Cardiac fibroblast (primary cell): ENCODE measurements at regions not wholly inside any gene's neighbourhood (a gene's known extent, or its start where the extent isn't known, plus 50 kb on each side); places are given as distances from the start of the nearest gene placed in this dataset.

Experiments used
- DNase-seq, 2 donors: peaks; one replicate each; pipeline versions ENCODE4 v3.0.0 to v3.0.0-alpha.2; 2010; ENCODE audit warnings: low read depth in 2 of 2
- H3K4me3 ChIP-seq, 2 donors: replicated peaks in 1 of 2; 1 replicate in 1 of 2; 2 replicates in 1 of 2; pipeline ENCODE4 v1.5.1; 2011; ENCODE audit warnings: low read depth in 2 of 2, low read length in 2 of 2, mild to moderate bottlenecking in 2 of 2, moderate library complexity in 1 of 2
- TF ChIP-seq, protein P1 (sequence below): IDR thresholded peaks from one replicate; pipeline ENCODE4 v1.5.1; 2011; ENCODE audit warnings: low read depth, mild to moderate bottlenecking, low read length, inconsistent platforms

DNA sequence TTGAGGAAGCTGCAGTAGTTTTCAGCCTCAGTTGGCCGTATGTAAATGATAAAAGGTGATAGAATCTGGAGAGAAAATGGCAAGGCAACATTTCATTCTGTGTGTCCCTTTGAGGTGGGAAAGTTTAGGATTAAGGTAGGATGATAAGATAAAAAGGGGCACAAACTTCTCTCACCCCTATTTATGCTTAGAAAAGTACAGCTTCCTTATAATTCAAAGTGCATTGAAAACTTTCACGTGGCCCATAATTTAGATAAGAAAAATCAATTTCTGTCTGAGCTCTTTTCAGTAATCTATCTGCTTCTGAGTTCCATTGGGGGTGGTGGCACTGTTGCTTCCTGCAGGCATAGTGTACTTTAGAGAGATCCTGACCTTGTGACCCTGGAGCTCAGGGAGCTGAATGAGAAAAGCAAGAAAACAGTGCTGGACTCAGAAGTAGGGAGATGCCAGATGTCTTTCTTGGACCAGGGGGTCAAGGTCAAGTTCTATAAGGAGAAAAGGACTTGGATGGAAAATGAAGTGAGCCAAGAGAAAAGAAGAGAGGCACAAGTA is 187.3 kb downstream of the NDFIP2 start:
- TF ChIP-seq, protein P1, sequence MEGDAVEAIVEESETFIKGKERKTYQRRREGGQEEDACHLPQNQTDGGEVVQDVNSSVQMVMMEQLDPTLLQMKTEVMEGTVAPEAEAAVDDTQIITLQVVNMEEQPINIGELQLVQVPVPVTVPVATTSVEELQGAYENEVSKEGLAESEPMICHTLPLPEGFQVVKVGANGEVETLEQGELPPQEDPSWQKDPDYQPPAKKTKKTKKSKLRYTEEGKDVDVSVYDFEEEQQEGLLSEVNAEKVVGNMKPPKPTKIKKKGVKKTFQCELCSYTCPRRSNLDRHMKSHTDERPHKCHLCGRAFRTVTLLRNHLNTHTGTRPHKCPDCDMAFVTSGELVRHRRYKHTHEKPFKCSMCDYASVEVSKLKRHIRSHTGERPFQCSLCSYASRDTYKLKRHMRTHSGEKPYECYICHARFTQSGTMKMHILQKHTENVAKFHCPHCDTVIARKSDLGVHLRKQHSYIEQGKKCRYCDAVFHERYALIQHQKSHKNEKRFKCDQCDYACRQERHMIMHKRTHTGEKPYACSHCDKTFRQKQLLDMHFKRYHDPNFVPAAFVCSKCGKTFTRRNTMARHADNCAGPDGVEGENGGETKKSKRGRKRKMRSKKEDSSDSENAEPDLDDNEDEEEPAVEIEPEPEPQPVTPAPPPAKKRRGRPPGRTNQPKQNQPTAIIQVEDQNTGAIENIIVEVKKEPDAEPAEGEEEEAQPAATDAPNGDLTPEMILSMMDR = no peak
- no peak overlapping the region for H3K4me3 ChIP-seq
- DNase-seq = no peak

DNA sequence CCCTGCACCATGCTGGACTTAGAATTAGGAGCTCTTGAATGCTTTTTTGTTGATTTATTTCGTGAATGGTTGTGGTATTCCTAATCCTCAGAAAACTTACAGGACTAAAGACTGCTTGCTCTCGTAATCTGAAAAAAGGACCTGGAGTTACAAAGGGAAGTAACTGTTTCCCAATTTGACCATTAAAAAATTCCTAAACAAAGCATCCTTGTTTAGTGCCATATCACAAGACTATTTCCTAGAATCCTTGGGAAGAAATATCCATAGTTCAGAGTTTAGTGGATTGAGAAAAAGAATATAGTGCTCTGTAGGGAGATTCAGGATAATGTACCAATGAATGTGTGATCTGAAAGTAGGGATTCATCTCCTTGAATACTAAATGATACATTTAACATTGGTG is 186.8 kb downstream of the NDFIP2 start:
- TF ChIP-seq, protein P1 = no peak

DNA sequence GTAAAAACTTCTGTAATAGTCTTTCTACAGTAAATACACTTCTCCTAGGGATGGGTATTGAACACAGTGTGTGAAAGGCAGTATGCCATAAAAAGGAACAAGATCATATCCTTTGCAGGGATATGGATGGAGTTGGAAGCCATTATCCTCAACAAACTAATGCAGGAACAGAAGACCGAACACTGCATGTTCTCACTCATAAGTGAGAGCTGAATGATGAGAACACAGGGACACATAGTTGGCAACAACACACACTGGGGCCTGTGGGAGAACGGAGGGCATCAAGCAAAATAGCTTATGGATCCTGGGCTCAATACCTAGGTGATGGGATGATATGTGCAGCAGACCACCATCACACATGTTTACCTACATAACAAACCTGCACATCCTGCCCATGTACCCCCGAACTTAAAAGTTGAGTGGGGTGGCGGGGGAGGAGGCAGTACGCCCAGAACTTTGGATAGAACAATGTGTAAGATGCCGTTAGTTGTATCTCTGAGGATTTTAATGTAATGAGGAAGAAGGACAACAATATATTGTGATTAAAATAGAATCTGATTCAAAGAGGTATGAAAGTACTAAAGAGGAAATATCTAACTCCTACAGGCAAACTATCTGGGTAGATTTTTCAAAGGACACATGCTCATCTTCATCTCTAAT is 183.2 kb downstream of the NDFIP2 start:
- no peak overlapping the region for H3K4me3 ChIP-seq
- TF ChIP-seq, protein P1 = no peak
- no peak for DNase-seq

More for the DNA sequence above, 186.8 kb downstream of the NDFIP2 start:
- no peak overlapping the region for H3K4me3 ChIP-seq
- no peak for DNase-seq

DNA sequence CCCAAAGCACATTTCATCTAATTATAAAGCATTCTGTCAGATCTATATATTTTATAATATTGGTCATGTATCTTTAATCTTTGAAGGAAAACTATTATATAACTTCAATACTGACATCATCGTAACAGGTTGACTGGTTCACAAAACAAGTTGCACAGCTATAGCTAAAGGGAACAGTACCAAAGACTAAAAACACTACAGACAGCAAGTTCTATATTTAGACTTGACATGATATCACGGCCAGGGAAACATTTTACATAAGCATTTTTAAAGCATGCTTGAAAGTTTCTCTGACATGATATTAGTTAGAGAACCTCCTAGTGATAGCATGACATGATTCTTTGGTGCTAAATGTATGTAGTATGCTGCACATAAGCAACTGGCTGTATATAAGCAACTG is 182.5 kb downstream of the NDFIP2 start:
- DNase-seq = no peak
- TF ChIP-seq, protein P1 = no peak
- H3K4me3 ChIP-seq = no peak overlapping the region

DNA sequence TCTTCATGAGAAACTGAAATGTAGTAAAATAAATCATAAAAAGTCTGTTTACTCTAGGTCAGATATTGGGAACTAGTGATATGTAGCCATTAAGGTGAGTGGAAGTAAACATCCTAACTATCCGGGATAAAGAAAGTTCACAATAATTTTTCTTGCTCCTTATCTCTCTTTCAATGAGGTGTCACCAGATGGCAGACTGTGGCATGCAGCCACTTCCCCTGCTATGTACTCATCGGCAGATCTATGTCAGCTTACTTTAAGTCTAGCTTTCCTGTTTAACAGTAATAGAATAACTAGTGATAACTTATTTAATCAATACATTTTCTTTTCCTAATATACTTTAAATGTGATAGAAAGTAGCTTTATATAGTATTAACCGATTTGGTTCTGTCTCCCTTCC is 181.9 kb downstream of the NDFIP2 start:
- DNase-seq = peak in 1 of 2 donors; percentile 13
- TF ChIP-seq, protein P1 = no peak
- H3K4me3 ChIP-seq = no peak overlapping the region

DNA sequence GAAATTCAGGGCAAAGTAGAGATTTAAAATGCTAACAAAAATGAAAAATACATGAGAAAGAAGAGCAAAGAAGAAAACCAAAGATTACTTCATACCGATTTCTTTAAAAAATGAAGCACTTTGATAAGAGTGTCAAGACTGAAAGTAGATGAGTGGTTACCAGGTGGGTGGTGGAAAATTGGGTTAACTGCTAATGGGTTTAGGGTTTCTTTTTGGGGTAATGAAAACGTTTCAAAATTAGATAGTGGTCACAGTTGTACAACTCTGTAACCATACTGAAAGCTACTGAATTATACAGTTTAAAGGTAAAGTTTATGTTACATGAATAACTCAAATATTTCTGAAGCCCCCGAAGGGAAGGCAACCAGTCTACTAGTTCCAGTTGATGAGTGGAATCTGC is 179.4 kb downstream of the NDFIP2 start:
- TF ChIP-seq, protein P1 = no peak

More for the DNA sequence above, 179.4 kb downstream of the NDFIP2 start:
- no peak overlapping the region for H3K4me3 ChIP-seq
- DNase-seq = no peak
